H9 (cell line): ENCODE measurements at regions not wholly inside any gene's neighbourhood (a gene's known extent, or its start where the extent isn't known, plus 50 kb on each side); places are given as distances from the start of the nearest gene placed in this dataset.

Source experiments
- DNase-seq: peaks from one replicate; pipeline ENCODE4 v3.0.0-alpha.2; 2017
- H2AFZ ChIP-seq: one replicate; pipeline ENCODE4 v1.6.1; 2013; ENCODE audit warnings: mild to moderate bottlenecking, low read length, control low read depth, moderate library complexity
- H2AK5ac ChIP-seq: 2 replicates; pipeline ENCODE4 v1.6.1; 2013; ENCODE audit warnings: low read length, control low read depth, mixed read lengths; ENCODE audit not compliant: insufficient read length
- H2BK120ac ChIP-seq: one replicate; pipeline ENCODE4 v1.6.1; 2013; ENCODE audit warnings: low read depth, mild to moderate bottlenecking, low read length, control low read depth, inconsistent platforms; ENCODE audit not compliant: poor library complexity, severe bottlenecking
- H2BK12ac ChIP-seq: 2 replicates; pipeline ENCODE4 v1.6.1; 2013; ENCODE audit warnings: low read length, control low read depth, mixed read lengths, low read depth; ENCODE audit not compliant: insufficient read length
- H2BK15ac ChIP-seq: 2 replicates; pipeline ENCODE4 v1.6.1; 2013; ENCODE audit warnings: low read depth, low read length, control low read depth
- H2BK20ac ChIP-seq: one replicate; pipeline ENCODE4 v1.6.1; 2013; ENCODE audit warnings: low read depth, mild to moderate bottlenecking, low read length, control low read depth, inconsistent platforms; ENCODE audit not compliant: poor library complexity, severe bottlenecking
- H2BK5ac ChIP-seq: 2 replicates; pipeline ENCODE4 v1.6.1; 2013; ENCODE audit warnings: low read length, control low read depth, mixed read lengths; ENCODE audit not compliant: insufficient read length
- H3K14ac ChIP-seq: 2 replicates; pipeline ENCODE4 v1.6.1; 2013; ENCODE audit warnings: low read length, control low read depth; ENCODE audit not compliant: insufficient read depth
- H3K18ac ChIP-seq: 2 replicates; pipeline ENCODE4 v1.6.1; 2013; ENCODE audit warnings: low read depth, mild to moderate bottlenecking, mixed read lengths, low read length, control low read depth; ENCODE audit not compliant: insufficient read length
- H3K23ac ChIP-seq: 2 replicates; pipeline ENCODE4 v1.6.1; 2013; ENCODE audit warnings: low read length, control low read depth, mixed read lengths, low read depth; ENCODE audit not compliant: insufficient read length
- H3K23me2 ChIP-seq: 2 replicates; pipeline ENCODE4 v1.6.1; 2013; ENCODE audit warnings: low read depth, mild to moderate bottlenecking, mixed read lengths, low read length, control low read depth; ENCODE audit not compliant: insufficient read length, poor library complexity, severe bottlenecking
- H3K27ac ChIP-seq: 2 replicates; pipeline ENCODE4 v1.5.1; 2013; ENCODE audit warnings: low read length, control low read depth, mixed read lengths, low read depth; ENCODE audit not compliant: insufficient read length
- H3K27me3 ChIP-seq: 2 replicates; pipeline ENCODE4 v1.6.1; 2013; ENCODE audit warnings: low read length, control low read depth, inconsistent platforms; ENCODE audit not compliant: insufficient read depth
- H3K4ac ChIP-seq: 2 replicates; pipeline ENCODE4 v1.6.1; 2013; ENCODE audit warnings: low read depth, mild to moderate bottlenecking, control low read depth, inconsistent platforms, low read length, moderate library complexity
- H3K4me1 ChIP-seq: 2 replicates; pipeline ENCODE4 v1.6.1; 2013; ENCODE audit warnings: low read length, control low read depth, inconsistent platforms; ENCODE audit not compliant: insufficient read depth
- H3K4me2 ChIP-seq: 2 replicates; pipeline ENCODE4 v1.6.1; 2013; ENCODE audit warnings: low read length, control low read depth, mixed read lengths; ENCODE audit not compliant: insufficient read length, insufficient read depth
- H3K56ac ChIP-seq: 2 replicates; pipeline ENCODE4 v1.6.1; 2013; ENCODE audit warnings: low read depth, mild to moderate bottlenecking, mixed read lengths, low read length, control low read depth; ENCODE audit not compliant: insufficient read length
- H3K79me1 ChIP-seq: 2 replicates; pipeline ENCODE4 v1.6.1; 2013; ENCODE audit warnings: low read depth, mild to moderate bottlenecking, moderate library complexity, low read length, control low read depth, inconsistent platforms; ENCODE audit not compliant: insufficient read depth, poor library complexity, severe bottlenecking
- H3K79me2 ChIP-seq: 2 replicates; pipeline ENCODE4 v1.6.1; 2013; ENCODE audit warnings: low read length, control low read depth, inconsistent platforms; ENCODE audit not compliant: insufficient read depth
- H3K9ac ChIP-seq: 2 replicates; pipeline ENCODE4 v1.6.1; 2013; ENCODE audit warnings: low read length, control low read depth, mixed read lengths; ENCODE audit not compliant: insufficient read length; ENCODE audit errors: extremely low read depth
- H3K9me3 ChIP-seq: one replicate; pipeline ENCODE4 v1.6.1; 2013; ENCODE audit warnings: low read depth, low read length, inconsistent platforms; ENCODE audit not compliant: control insufficient read depth
- H3T11ph ChIP-seq: one replicate; pipeline ENCODE4 v1.6.1; 2013; ENCODE audit warnings: mild to moderate bottlenecking, low read length, control low read depth, inconsistent platforms
- H4K20me1 ChIP-seq: one replicate; pipeline ENCODE4 v1.6.1; 2013; ENCODE audit not compliant: control insufficient read depth, insufficient read length, insufficient read depth
- H4K5ac ChIP-seq: 2 replicates; pipeline ENCODE4 v1.6.1; 2013; ENCODE audit warnings: low read depth, mild to moderate bottlenecking, mixed read lengths, low read length, control low read depth; ENCODE audit not compliant: insufficient read length
- H4K8ac ChIP-seq: replicated peaks from 2 replicates; pipeline ENCODE4 v1.6.1; 2013; ENCODE audit warnings: low read length, control low read depth, mixed read lengths, low read depth; ENCODE audit not compliant: insufficient read length
- H4K91ac ChIP-seq: 2 replicates; pipeline ENCODE4 v1.6.1; 2013; ENCODE audit warnings: low read depth, mild to moderate bottlenecking, moderate library complexity, mixed read lengths, low read length, control low read depth; ENCODE audit not compliant: insufficient read length
- H3K27ac Mint-ChIP-seq, 3 experiments: 2 replicates in 2 of 3; 3 replicates in 1 of 3; pipeline ENCODE4 v1.8.0; 2020 to 2021; ENCODE audit warnings: mixed read lengths in 3 of 3, mild to moderate bottlenecking in 1 of 3, moderate library complexity in 1 of 3
- H3K27me3 Mint-ChIP-seq: 2 replicates; pipeline ENCODE4 v1.8.0; 2021; ENCODE audit warnings: low read depth, mild to moderate bottlenecking, moderate library complexity, mixed read lengths
- H3K36me3 Mint-ChIP-seq, 3 experiments: 2 replicates in 2 of 3; 3 replicates in 1 of 3; pipeline ENCODE4 v1.8.0; 2020 to 2021; ENCODE audit warnings: low read depth in 3 of 3, mixed read lengths in 3 of 3; ENCODE audit not compliant: insufficient read depth in 1 of 3
- H3K4me1 Mint-ChIP-seq, 2 experiments: 2 replicates each; pipeline ENCODE4 v1.8.0; 2020; ENCODE audit warnings: mixed read lengths in 2 of 2
- H3K4me3 Mint-ChIP-seq, 2 experiments: 2 replicates in 1 of 2; 3 replicates in 1 of 2; pipeline ENCODE4 v1.8.0; 2020 to 2021; ENCODE audit warnings: mild to moderate bottlenecking in 2 of 2, mixed read lengths in 2 of 2, moderate library complexity in 1 of 2
- H3K9me3 Mint-ChIP-seq, 2 experiments: 2 replicates in 1 of 2; 3 replicates in 1 of 2; pipeline ENCODE4 v1.8.0; 2020; ENCODE audit warnings: mild to moderate bottlenecking in 2 of 2, mixed read lengths in 2 of 2, moderate library complexity in 1 of 2
- WGBS: extraction: QIAGEN DNeasy Blood & Tissue Kit; methylation state at CpG from one replicate; pipeline ENCODE4 v1.1.7; 2013; ENCODE audit warnings: missing lambda C conversion rate, low lambda C conversion rate, mixed read lengths; ENCODE audit not compliant: insufficient read length; ENCODE audit errors: extremely low coverage; 5-methylcytosine and 5-hydroxymethylcytosine counted together
- TF ChIP-seq, protein P1 (sequence below): fragments of 200-600 bp; sonication (generic); conservative IDR thresholded peaks from 3 replicates; pipeline ENCODE4 v1.8.0; 2021; ENCODE audit warnings: antibody characterized with exemption, mild to moderate bottlenecking

DNA sequence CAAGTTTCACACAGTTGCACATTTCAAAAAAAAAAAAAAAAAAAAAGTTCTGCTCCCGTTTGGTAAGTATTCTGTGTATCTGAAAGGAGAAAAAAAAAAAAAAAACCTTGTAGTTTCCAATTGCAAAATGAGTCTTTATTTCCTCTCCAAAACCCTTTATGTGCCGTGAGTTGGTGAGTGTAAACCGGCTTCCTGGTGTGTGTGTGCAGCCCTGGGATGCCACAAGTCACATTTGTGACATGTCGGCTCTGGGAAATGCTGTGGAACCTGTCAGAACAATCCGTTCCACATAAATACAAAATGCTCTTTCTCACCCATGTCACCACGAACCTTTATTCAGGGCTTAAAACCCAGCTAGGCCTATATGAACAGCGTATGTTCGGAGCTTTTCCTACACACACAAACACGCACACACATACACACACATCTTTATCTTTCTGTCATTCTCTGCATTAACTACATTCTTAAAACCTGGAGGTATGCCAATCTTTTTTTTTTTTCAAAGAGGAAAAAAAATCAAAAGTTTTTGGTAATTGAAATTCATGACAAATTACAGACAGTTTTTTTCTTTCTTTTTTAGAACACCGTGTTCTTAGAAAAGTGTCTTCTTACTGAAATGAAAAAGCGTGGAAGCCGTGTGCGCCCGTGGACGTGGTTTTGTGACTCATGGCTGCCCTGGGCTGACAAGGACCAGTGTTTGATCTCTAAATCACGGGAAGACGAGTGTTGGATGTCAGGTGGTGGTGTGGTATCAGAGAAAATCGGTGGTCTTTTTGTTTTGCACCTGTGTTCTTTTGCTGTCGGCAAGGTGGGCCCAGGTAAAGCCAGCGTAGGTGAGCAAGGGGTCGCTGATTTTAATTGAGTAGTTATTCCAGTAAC lies 612.0 kb downstream of the VRK1 start:
- H3K4me3 Mint-ChIP-seq, result no peak overlapping the region
- no peak overlapping the region for H4K91ac ChIP-seq
- H3K9me3 Mint-ChIP-seq, result no peaks in the 10 kb centered on the region; a peak in 1 of 5 replicates
- no peaks in the 10 kb centered on the region for H3K79me1 ChIP-seq
- no peak overlapping the region for H3K27ac Mint-ChIP-seq
- H2BK5ac ChIP-seq, result no peak overlapping the region
- no peak overlapping the region for H3K23ac ChIP-seq
- no peak overlapping the region for H2AK5ac ChIP-seq
- no peak overlapping the region for H3K18ac ChIP-seq
- H3K9ac ChIP-seq, result no peak overlapping the region
- WGBS, result 100% methylated on average over 1 of the region's 21 CpGs
- no peak overlapping the region for H4K5ac ChIP-seq
- TF ChIP-seq, protein P1, sequence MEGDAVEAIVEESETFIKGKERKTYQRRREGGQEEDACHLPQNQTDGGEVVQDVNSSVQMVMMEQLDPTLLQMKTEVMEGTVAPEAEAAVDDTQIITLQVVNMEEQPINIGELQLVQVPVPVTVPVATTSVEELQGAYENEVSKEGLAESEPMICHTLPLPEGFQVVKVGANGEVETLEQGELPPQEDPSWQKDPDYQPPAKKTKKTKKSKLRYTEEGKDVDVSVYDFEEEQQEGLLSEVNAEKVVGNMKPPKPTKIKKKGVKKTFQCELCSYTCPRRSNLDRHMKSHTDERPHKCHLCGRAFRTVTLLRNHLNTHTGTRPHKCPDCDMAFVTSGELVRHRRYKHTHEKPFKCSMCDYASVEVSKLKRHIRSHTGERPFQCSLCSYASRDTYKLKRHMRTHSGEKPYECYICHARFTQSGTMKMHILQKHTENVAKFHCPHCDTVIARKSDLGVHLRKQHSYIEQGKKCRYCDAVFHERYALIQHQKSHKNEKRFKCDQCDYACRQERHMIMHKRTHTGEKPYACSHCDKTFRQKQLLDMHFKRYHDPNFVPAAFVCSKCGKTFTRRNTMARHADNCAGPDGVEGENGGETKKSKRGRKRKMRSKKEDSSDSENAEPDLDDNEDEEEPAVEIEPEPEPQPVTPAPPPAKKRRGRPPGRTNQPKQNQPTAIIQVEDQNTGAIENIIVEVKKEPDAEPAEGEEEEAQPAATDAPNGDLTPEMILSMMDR, result no peak
- H3K27me3 Mint-ChIP-seq, result peaks cover under 1% of the 10 kb centered on the region
- H3K4me1 ChIP-seq, result peaks cover 12% of the 10 kb centered on the region; the same call in 1 of the 2 replicates
- H3T11ph ChIP-seq, result no peak overlapping the region
- H2BK20ac ChIP-seq, result no peak overlapping the region
- H3K14ac ChIP-seq, result no peak overlapping the region
- H3K9me3 ChIP-seq, result no peaks in the 10 kb centered on the region
- H3K36me3 Mint-ChIP-seq, result no peaks in the 10 kb centered on the region
- H2BK12ac ChIP-seq, result no peak overlapping the region
- H4K20me1 ChIP-seq, result no peaks in the 10 kb centered on the region
- H3K23me2 ChIP-seq, result peaks cover 13% of the 10 kb centered on the region
- no peak overlapping the region for H3K4me2 ChIP-seq
- no peak for DNase-seq
- H3K56ac ChIP-seq, result no peak overlapping the region
- no peak overlapping the region for H3K4ac ChIP-seq
- peaks cover 13 to 20% of the 10 kb centered on the region in 2 experiments for H3K4me1 Mint-ChIP-seq
- no peak overlapping the region for H3K27ac ChIP-seq
- no peaks in the 10 kb centered on the region; the same call in 1 of the 2 replicates for H3K27me3 ChIP-seq
- H2AFZ ChIP-seq, result no peak overlapping the region
- H2BK15ac ChIP-seq, result no peak overlapping the region
- H3K79me2 ChIP-seq, result no peaks in the 10 kb centered on the region
- H2BK120ac ChIP-seq, result no peak overlapping the region
- no peak overlapping the region for H4K8ac ChIP-seq
